Kasumi-1 (cell line): ENCODE measurements at regions not wholly inside any gene's neighbourhood (a gene's known extent, or its start where the extent isn't known, plus 50 kb on each side); places are given as distances from the start of the nearest gene placed in this dataset.
"Not testable (repeated sequence)": the region's sequence is repeated elsewhere in the genome, so short reads cannot be mapped to it uniquely, and the experiment has no call there.

Experiments used
- DNase-seq, 2 experiments: peaks; one replicate each; lab custom pipeline; 2025; lab: John Stamatoyannopoulos, UW

GRCh38 chr13:30065181-30065580 is 214.8 kb upstream of the UBL3 start:
- no peak for DNase-seq

GRCh38 chr13:30063892-30064291 is 213.5 kb upstream of the UBL3 start:
- no peak for DNase-seq

- DNase-seq: no peak
These were observed 210.8 kb upstream of the UBL3 start for GRCh38 chr13:30061217-30061616.

GRCh38 chr13:30058429-30058828 is 208.0 kb upstream of the UBL3 start:
- DNase-seq: no peak

- DNase-seq: not testable (repeated sequence)
These were observed 204.1 kb upstream of the UBL3 start for GRCh38 chr13:30054546-30054945.

- no peak for DNase-seq
These were observed 203.5 kb upstream of the UBL3 start for GRCh38 chr13:30053939-30054338.

- peak; percentile 62 to 71 for DNase-seq
These were observed 201.7 kb upstream of the UBL3 start for GRCh38 chr13:30052120-30052519.

- peak in 1 of 2 experiments; percentile 1 for DNase-seq
These were observed 201.2 kb upstream of the UBL3 start for GRCh38 chr13:30051531-30052060.

GRCh38 chr13:30049692-30050091 is 199.3 kb upstream of the UBL3 start:
- DNase-seq: no peak

- no peak for DNase-seq
These were observed 196.9 kb upstream of the UBL3 start for GRCh38 chr13:30047154-30047874.

- DNase-seq: no peak
These were observed 195.7 kb upstream of the UBL3 start for GRCh38 chr13:30045916-30046704.

- no peak for DNase-seq
These were observed 194.5 kb upstream of the UBL3 start for GRCh38 chr13:30044932-30045331.

- DNase-seq: no peak
These were observed 193.2 kb upstream of the UBL3 start for GRCh38 chr13:30043631-30043925.

- no peak for DNase-seq
These were observed 192.6 kb upstream of the UBL3 start for GRCh38 chr13:30042891-30043630.

- DNase-seq: no peak
These were observed 191.9 kb upstream of the UBL3 start for GRCh38 chr13:30042272-30042671.

GRCh38 chr13:30039511-30039911 is 189.1 kb upstream of the UBL3 start:
- no peak for DNase-seq

- DNase-seq: no peak
These were observed 188.5 kb upstream of the UBL3 start for GRCh38 chr13:30038884-30039283.

- no peak for DNase-seq
These were observed 187.3 kb upstream of the UBL3 start for GRCh38 chr13:30037766-30038165.

GRCh38 chr13:30037306-30037705 is 186.9 kb upstream of the UBL3 start:
- no peak for DNase-seq

GRCh38 chr13:30034458-30034795 is 184.0 kb upstream of the UBL3 start:
- DNase-seq: no peak

- DNase-seq: peak; percentile 20 to 26
These were observed 183.5 kb upstream of the UBL3 start for GRCh38 chr13:30033681-30034457.

- no peak for DNase-seq
These were observed 181.8 kb upstream of the UBL3 start for GRCh38 chr13:30032263-30032662.
